Keratinocyte (primary cell): ENCODE measurements at regions not wholly inside any gene's neighbourhood (a gene's known extent, or its start where the extent isn't known, plus 50 kb on each side); places are given as distances from the start of the nearest gene placed in this dataset.

Experiments used
- DNase-seq: peaks from one replicate; pipeline ENCODE4 v3.0.0-alpha.2; 2011; ENCODE audit warnings: low read depth, missing footprints, low spot score
- FAIRE-seq: peaks from 2 replicates; lab custom pipeline; 2011; peaks lifted over from hg19 to GRCh38; lab: Jason Lieb, UNC
- H2AFZ ChIP-seq: 2 replicates; pipeline ENCODE4 v1.6.0; 2012; ENCODE audit warnings: low read length, control low read depth, inconsistent platforms; ENCODE audit not compliant: control insufficient read depth
- H3K27ac ChIP-seq: 2 replicates; pipeline ENCODE4 v1.5.1; 2011; ENCODE audit warnings: low read length; ENCODE audit not compliant: control insufficient read depth, insufficient read depth
- H3K27me3 ChIP-seq: 3 replicates; pipeline ENCODE4 v1.6.0; 2011; ENCODE audit warnings: low read length; ENCODE audit not compliant: control insufficient read depth, insufficient read depth; ENCODE audit errors: extremely low read depth
- H3K36me3 ChIP-seq, 2 experiments: 2 replicates in 1 of 2; 3 replicates in 1 of 2; pipeline ENCODE4 v1.5.1; 2011; ENCODE audit warnings: low read length in 2 of 2, mild to moderate bottlenecking in 1 of 2; ENCODE audit not compliant: control insufficient read depth in 2 of 2, insufficient read depth in 2 of 2; ENCODE audit errors: extremely low read depth in 1 of 2
- H3K4me1 ChIP-seq: 3 replicates; pipeline ENCODE4 v1.5.1; 2011; ENCODE audit warnings: low read length; ENCODE audit not compliant: control insufficient read depth, insufficient read depth; ENCODE audit errors: extremely low read depth
- H3K4me2 ChIP-seq: 3 replicates; pipeline ENCODE4 v1.6.0; 2011; ENCODE audit warnings: low read depth, low read length; ENCODE audit not compliant: control insufficient read depth, insufficient read depth; ENCODE audit errors: extremely low read depth
- H3K4me3 ChIP-seq, 3 experiments: fragments of 200-600 bp in 1 of 3; sonication (generic) in 1 of 3; 2 replicates in 2 of 3; 3 replicates in 1 of 3; pipeline ENCODE4 v1.5.1; 2011 to 2016; ENCODE audit warnings: low read length in 3 of 3, mild to moderate bottlenecking in 3 of 3, control low read depth in 2 of 3, inconsistent platforms in 1 of 3, low read depth in 1 of 3, mixed read lengths in 1 of 3, mixed run types in 1 of 3, moderate library complexity in 1 of 3; ENCODE audit not compliant: control insufficient read depth in 2 of 3, insufficient read depth in 2 of 3; ENCODE audit errors: extremely low read depth in 1 of 3
- H3K79me2 ChIP-seq: 2 replicates; pipeline ENCODE4 v1.6.0; 2012; ENCODE audit warnings: low read length; ENCODE audit not compliant: control insufficient read depth, insufficient read depth
- H3K9ac ChIP-seq: 3 replicates; pipeline ENCODE4 v1.6.0; 2011; ENCODE audit warnings: low read length; ENCODE audit not compliant: control insufficient read depth, insufficient read depth; ENCODE audit errors: extremely low read depth
- H3K9me1 ChIP-seq: 3 replicates; pipeline ENCODE4 v1.6.0; 2011; ENCODE audit warnings: low read length; ENCODE audit not compliant: control insufficient read depth, insufficient read depth; ENCODE audit errors: extremely low read depth
- H3K9me3 ChIP-seq: 2 replicates; pipeline ENCODE4 v1.5.1; 2012; ENCODE audit warnings: low read depth, low read length; ENCODE audit not compliant: control insufficient read depth
- H4K20me1 ChIP-seq: 3 replicates; pipeline ENCODE4 v1.6.0; 2011; ENCODE audit warnings: low read length; ENCODE audit not compliant: control insufficient read depth, insufficient read depth; ENCODE audit errors: extremely low read depth
- EZH2 ChIP-seq: IDR thresholded peaks from one replicate; pipeline ENCODE4 v1.6.1; 2012; ENCODE audit warnings: inconsistent platforms, mild to moderate bottlenecking, low read length, moderate library complexity
- dilution Hi-C: fragments of 300-500 bp; cut with MboI; formaldehyde crosslinking; loops from one replicate; pipeline ENCODE4 v1.7.0; 2020; ENCODE audit warnings: low sequenced_read_pairs; ENCODE audit not compliant: extremely low pct_ligation_motif_present
- TF ChIP-seq, protein P1 (sequence below), 3 experiments: IDR thresholded peaks in 1 of 3; conservative IDR thresholded peaks in 1 of 3; optimal IDR thresholded peaks in 1 of 3; 2 replicates in 2 of 3; 3 replicates in 1 of 3; pipeline versions ENCODE3 to v1.5.1; 2011; ENCODE audit warnings: low read length in 3 of 3, mild to moderate bottlenecking in 3 of 3, moderate library complexity in 2 of 3, control low read depth in 1 of 3, inconsistent platforms in 1 of 3; ENCODE audit not compliant: insufficient read depth in 2 of 3; ENCODE audit errors: extremely low read depth in 1 of 3

DNA sequence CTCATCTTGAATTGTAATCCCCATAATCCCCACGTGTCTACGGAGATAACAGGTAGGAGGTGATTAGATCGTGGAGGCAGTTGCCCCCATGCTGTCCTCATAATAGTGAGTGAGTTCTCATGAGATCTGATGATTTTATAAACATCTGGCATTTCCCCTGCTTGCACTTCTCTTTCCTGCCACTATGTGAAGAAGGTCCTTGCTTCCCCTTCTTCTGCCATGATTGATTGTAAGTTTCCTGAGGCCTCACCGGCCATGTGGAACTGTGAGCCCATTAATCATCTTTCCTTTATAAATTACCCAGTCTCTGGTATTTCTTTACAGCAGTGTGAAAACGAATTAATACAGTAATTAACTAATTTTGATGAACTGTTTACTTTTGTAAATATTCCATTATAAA is 582.5 kb downstream of the TSN start:
- FAIRE-seq (no peak), DNase-seq (no peak)
- Histone ChIP-seq H2AFZ (no peak overlapping the region), H3K4me1 (no peaks in the 10 kb centered on the region), H3K4me2 (no peak overlapping the region), H3K9ac (no peak overlapping the region), H3K36me3 (no peaks in the 10 kb centered on the region), H3K9me1 (no peaks in the 10 kb centered on the region), H3K27me3 (no peaks in the 10 kb centered on the region), H3K9me3 (no peaks in the 10 kb centered on the region), H3K79me2 (no peaks in the 10 kb centered on the region), H4K20me1 (no peaks in the 10 kb centered on the region), H3K4me3 (no peak overlapping the region), H3K27ac (no peak overlapping the region)
- dilution Hi-C loops = no loop called here
- TF ChIP-seq, protein P1, sequence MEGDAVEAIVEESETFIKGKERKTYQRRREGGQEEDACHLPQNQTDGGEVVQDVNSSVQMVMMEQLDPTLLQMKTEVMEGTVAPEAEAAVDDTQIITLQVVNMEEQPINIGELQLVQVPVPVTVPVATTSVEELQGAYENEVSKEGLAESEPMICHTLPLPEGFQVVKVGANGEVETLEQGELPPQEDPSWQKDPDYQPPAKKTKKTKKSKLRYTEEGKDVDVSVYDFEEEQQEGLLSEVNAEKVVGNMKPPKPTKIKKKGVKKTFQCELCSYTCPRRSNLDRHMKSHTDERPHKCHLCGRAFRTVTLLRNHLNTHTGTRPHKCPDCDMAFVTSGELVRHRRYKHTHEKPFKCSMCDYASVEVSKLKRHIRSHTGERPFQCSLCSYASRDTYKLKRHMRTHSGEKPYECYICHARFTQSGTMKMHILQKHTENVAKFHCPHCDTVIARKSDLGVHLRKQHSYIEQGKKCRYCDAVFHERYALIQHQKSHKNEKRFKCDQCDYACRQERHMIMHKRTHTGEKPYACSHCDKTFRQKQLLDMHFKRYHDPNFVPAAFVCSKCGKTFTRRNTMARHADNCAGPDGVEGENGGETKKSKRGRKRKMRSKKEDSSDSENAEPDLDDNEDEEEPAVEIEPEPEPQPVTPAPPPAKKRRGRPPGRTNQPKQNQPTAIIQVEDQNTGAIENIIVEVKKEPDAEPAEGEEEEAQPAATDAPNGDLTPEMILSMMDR (optimal IDR thresholded peaks at IDR 0.05 in 1 of 3, IDR thresholded peaks at IDR 0.05 in 1 of 3, conservative IDR thresholded peaks at IDR 0.05 in 1 of 3; ENCODE audit: extremely low read depth in 1 of 3, insufficient read depth in 2 of 3, low read length in 3 of 3) = no peak
- no peak for TF ChIP-seq EZH2

DNA sequence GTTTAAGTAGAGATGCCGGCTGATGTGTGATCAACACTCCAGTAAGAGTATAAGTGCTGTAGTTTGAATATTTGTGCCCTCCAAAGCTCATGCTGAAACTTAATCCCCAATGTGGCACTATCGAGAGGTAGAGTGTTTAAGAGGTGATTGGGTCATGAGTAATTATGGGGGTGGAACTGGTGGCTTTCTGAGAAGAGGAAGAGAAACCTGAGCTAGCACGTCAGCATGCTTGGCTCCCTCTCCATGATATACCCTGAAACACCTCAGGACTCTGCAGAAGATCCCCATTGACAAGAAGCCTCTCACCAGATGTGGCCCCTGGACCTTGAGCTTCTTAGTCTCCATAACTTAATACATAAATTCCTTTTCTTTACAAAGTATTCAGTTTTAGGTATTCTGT is 584.8 kb downstream of the TSN start:
- no peak overlapping the region for H2AFZ ChIP-seq
- no peak overlapping the region for H3K9ac ChIP-seq
- H4K20me1 ChIP-seq = no peaks in the 10 kb centered on the region
- dilution Hi-C loops = no loop called here
- H3K4me1 ChIP-seq = no peaks in the 10 kb centered on the region
- no peak for DNase-seq
- no peak for FAIRE-seq
- H3K9me3 ChIP-seq = no peaks in the 10 kb centered on the region
- H3K79me2 ChIP-seq = no peaks in the 10 kb centered on the region
- no peaks in the 10 kb centered on the region for H3K27me3 ChIP-seq
- no peak overlapping the region for H3K4me2 ChIP-seq
- TF ChIP-seq EZH2 = no peak
- TF ChIP-seq, protein P1 (optimal IDR thresholded peaks at IDR 0.05 in 1 of 3, IDR thresholded peaks at IDR 0.05 in 1 of 3, conservative IDR thresholded peaks at IDR 0.05 in 1 of 3; ENCODE audit: extremely low read depth in 1 of 3, insufficient read depth in 2 of 3, low read length in 3 of 3) = no peak
- H3K27ac ChIP-seq = no peak overlapping the region
- no peaks in the 10 kb centered on the region for H3K36me3 ChIP-seq
- no peaks in the 10 kb centered on the region for H3K9me1 ChIP-seq
- no peak overlapping the region for H3K4me3 ChIP-seq
